HCT116 (cell line): ENCODE measurements at regions not wholly inside any gene's neighbourhood (a gene's known extent, or its start where the extent isn't known, plus 50 kb on each side); places are given as distances from the start of the nearest gene placed in this dataset.

Source experiments
- EZH2phosphoT487 ChIP-seq: fragments of 200-600 bp; IDR thresholded peaks from 2 replicates; pipeline ENCODE4 v1.6.1; 2018; ENCODE audit warnings: antibody characterized with exemption, borderline replicate concordance
- YY1 ChIP-seq: IDR thresholded peaks from 2 replicates; pipeline ENCODE4 v1.6.1; 2011; ENCODE audit warnings: low read length, low read depth, moderate library complexity, mild to moderate bottlenecking; ENCODE audit not compliant: insufficient replicate concordance; ENCODE audit errors: extremely low read depth
- TF ChIP-seq, protein P1 (sequence below), 3 experiments: fragments of 200-600 bp in 1 of 3; sonication (generic) in 1 of 3; IDR thresholded peaks in 2 of 3; conservative IDR thresholded peaks in 1 of 3; 2 replicates each; pipeline ENCODE4 v1.5.1; 2012 to 2017; ENCODE audit warnings: low read depth in 2 of 3, low read length in 2 of 3, antibody characterized with exemption in 1 of 3, borderline replicate concordance in 1 of 3, control low read depth in 1 of 3, mild to moderate bottlenecking in 1 of 3, mixed read lengths in 1 of 3, mixed run types in 1 of 3, moderate library complexity in 1 of 3; ENCODE audit not compliant: insufficient read depth in 1 of 3

DNA sequence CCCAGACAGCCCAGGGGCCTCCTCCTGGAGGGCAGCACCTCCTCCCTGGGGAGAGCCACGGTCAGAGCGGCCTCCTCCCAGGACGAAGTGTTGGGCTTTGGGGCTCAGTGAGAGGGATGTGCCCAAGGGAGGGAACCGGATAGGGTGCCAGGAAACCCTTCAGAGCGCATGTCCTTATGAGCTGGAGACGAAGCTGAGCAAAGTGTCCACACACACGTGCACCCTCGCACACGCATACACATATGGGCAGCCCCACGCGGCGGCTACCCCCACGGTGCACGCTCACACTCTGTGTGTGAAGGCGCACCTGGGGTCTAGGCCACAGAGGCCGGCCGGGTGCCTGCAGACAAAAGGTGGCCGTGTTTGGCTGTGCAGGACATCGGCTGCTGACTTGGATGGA, 106.1 kb upstream of the HDAC4 start:
- TF ChIP-seq YY1 (no peak), EZH2phosphoT487 (no peak)
- TF ChIP-seq, protein P1, sequence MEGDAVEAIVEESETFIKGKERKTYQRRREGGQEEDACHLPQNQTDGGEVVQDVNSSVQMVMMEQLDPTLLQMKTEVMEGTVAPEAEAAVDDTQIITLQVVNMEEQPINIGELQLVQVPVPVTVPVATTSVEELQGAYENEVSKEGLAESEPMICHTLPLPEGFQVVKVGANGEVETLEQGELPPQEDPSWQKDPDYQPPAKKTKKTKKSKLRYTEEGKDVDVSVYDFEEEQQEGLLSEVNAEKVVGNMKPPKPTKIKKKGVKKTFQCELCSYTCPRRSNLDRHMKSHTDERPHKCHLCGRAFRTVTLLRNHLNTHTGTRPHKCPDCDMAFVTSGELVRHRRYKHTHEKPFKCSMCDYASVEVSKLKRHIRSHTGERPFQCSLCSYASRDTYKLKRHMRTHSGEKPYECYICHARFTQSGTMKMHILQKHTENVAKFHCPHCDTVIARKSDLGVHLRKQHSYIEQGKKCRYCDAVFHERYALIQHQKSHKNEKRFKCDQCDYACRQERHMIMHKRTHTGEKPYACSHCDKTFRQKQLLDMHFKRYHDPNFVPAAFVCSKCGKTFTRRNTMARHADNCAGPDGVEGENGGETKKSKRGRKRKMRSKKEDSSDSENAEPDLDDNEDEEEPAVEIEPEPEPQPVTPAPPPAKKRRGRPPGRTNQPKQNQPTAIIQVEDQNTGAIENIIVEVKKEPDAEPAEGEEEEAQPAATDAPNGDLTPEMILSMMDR (IDR thresholded peaks at IDR 0.05 in 2 of 3, conservative IDR thresholded peaks at IDR 0.05 in 1 of 3; ENCODE audit: borderline replicate concordance in 1 of 3, insufficient read depth in 1 of 3, low read depth in 2 of 3, low read length in 2 of 3) = no peak
